PC-9 (cell line): ENCODE measurements at regions not wholly inside any gene's neighbourhood (a gene's known extent, or its start where the extent isn't known, plus 50 kb on each side); places are given as distances from the start of the nearest gene placed in this dataset.

Source experiments
- BruUV-seq: library from RNA; stranded (reverse); fragments of 400-500 nt; replicated peaks from 2 replicates; lab custom pipeline; 2021; lab: Mats Ljungman, UMichigan
- CTCF ChIA-PET: fragments of 300-600 bp; sonication (Branson Sonifier 250); formaldehyde crosslinking; loops from one replicate; lab custom pipeline; 2022; ENCODE audit warnings: antibody characterized with exemption; lab: Charles Lee
- POLR2A ChIA-PET: fragments of 300-600 bp; sonication (Branson Sonifier 250); formaldehyde crosslinking; loops from one replicate; lab custom pipeline; 2022; ENCODE audit warnings: antibody characterized with exemption; ENCODE audit not compliant: unreplicated experiment; lab: Charles Lee
- DNase-seq, 2 experiments: peaks; one replicate each; pipeline versions ENCODE4 v3.0.0 to v3.0.0-alpha.2; 2015 to 2022; ENCODE audit warnings: mixed read lengths in 1 of 2
- H2AFZ ChIP-seq: fragments of 200-600 bp; sonication (generic); 2 replicates; pipeline ENCODE4 v1.8.1; 2017; ENCODE audit warnings: antibody characterized with exemption
- H3F3A ChIP-seq: fragments of 200-600 bp; sonication (generic); 2 replicates; pipeline ENCODE4 v1.8.1; 2017; ENCODE audit warnings: antibody characterized with exemption, mild to moderate bottlenecking, low read depth; ENCODE audit not compliant: insufficient read depth
- H3K27ac ChIP-seq: fragments of 200-600 bp; sonication (generic); 2 replicates; pipeline ENCODE4 v1.6.1; 2016; ENCODE audit warnings: mixed run types
- H3K27me3 ChIP-seq: fragments of 200-600 bp; sonication (generic); 2 replicates; pipeline ENCODE4 v1.6.1; 2016; ENCODE audit warnings: low read depth, mixed run types; ENCODE audit not compliant: insufficient read depth
- H3K36me3 ChIP-seq: fragments of 200-600 bp; sonication (generic); 2 replicates; pipeline ENCODE4 v1.6.1; 2016; ENCODE audit warnings: low read depth, mixed run types
- H3K4me1 ChIP-seq: fragments of 200-600 bp; sonication (generic); replicated peaks from 2 replicates; pipeline ENCODE4 v1.6.1; 2016; ENCODE audit warnings: mixed run types; ENCODE audit not compliant: insufficient read depth
- H3K4me2 ChIP-seq: fragments of 200-600 bp; sonication (generic); 2 replicates; pipeline ENCODE4 v1.6.1; 2017; ENCODE audit warnings: mixed run types
- H3K4me3 ChIP-seq: fragments of 200-600 bp; sonication (generic); 2 replicates; pipeline ENCODE4 v1.6.1; 2016; ENCODE audit warnings: mixed run types
- H3K79me2 ChIP-seq: fragments of 200-600 bp; sonication (generic); 2 replicates; pipeline ENCODE4 v1.6.1; 2017; ENCODE audit warnings: low read depth, mixed run types
- H3K9me2 ChIP-seq: fragments of 200-600 bp; sonication (generic); 2 replicates; pipeline ENCODE4 v1.8.1; 2017; ENCODE audit warnings: mild to moderate bottlenecking; ENCODE audit not compliant: insufficient read depth
- H3K9me3 ChIP-seq: fragments of 200-600 bp; sonication (generic); 2 replicates; pipeline ENCODE4 v1.8.1; 2016; ENCODE audit warnings: low read depth; ENCODE audit not compliant: insufficient read depth
- H4K20me1 ChIP-seq: fragments of 200-600 bp; sonication (generic); 2 replicates; pipeline ENCODE4 v1.8.1; 2017; ENCODE audit not compliant: insufficient read depth
- EZH2 ChIP-seq: fragments of 200-600 bp; sonication (generic); IDR thresholded peaks from 2 replicates; pipeline ENCODE4 v1.8.0; 2017; ENCODE audit warnings: antibody characterized with exemption, low read depth
- intact Hi-C: fragments of 100-400 bp; cut with micrococcal nuclease; formaldehyde crosslinking; loops from one replicate; pipeline ENCODE4 v1.10.0; 2022; ENCODE audit not compliant: unreplicated experiment
- TF ChIP-seq, protein P1 (sequence below): fragments of 200-600 bp; sonication (generic); conservative IDR thresholded peaks from 2 replicates; pipeline ENCODE4 v1.6.1; 2017; ENCODE audit warnings: mixed run types, antibody characterized with exemption, mild to moderate bottlenecking, moderate library complexity

DNA sequence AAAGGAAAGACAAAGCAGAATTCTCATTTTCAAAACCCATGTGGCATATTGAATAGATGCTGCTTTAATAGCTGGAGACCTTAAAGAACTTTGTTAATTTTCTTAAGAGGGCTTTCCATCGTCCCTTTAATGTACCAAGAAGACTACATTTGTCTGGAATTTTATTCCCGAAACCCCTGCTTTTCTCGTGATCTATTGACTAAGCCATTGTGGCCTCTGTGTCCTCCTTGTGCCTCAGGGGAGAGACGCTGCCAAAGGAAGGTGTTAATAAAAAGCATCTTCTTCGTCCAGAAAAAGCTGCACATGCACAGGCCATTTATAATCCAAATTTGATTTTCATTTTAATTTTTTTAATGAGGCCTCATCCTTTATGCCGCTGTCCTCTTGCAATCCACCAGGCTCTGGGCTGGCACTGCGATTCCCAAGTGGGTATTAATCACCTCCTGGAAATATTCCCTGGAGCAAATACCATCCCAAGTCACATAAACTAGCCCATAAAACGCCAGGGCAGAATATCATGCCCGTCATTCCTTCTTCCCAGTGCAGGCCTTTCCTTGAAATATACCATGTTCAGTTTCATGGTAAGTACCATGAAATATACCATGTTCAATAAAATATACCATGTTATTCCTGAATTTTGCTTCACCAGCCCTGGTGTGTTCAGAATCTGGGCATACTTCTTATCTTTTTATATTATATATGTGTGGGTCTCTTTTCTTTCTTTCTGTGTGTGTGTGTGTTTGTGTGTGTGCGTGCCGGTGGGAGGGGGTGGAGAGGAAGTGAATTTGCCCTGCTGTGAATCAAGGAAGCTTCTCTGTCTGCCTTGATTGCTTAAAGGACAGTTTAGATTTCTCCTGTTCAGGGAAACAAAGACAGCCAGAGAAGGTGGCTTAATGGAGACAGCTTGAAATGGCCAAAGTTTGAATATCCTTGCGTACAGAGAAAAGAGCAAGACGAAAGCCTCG lies 147.6 kb downstream of the PHETA1 start:
- Histone ChIP-seq H3K4me1 (no peaks in the 10 kb centered on the region), H3K9me2 (no peaks in the 10 kb centered on the region), H3K4me2 (no peak overlapping the region), H3K27me3 (peaks cover 95% of the 10 kb centered on the region), H3K4me3 (no peak overlapping the region), H3K9me3 (no peaks in the 10 kb centered on the region), H2AFZ (no peak overlapping the region), H4K20me1 (no peaks in the 10 kb centered on the region; the same call in 1 of the 2 replicates), H3K79me2 (no peaks in the 10 kb centered on the region), H3K36me3 (no peaks in the 10 kb centered on the region), H3K27ac (no peak overlapping the region), H3F3A (no peaks in the 10 kb centered on the region)
- no peak for TF ChIP-seq EZH2
- TF ChIP-seq, protein P1, sequence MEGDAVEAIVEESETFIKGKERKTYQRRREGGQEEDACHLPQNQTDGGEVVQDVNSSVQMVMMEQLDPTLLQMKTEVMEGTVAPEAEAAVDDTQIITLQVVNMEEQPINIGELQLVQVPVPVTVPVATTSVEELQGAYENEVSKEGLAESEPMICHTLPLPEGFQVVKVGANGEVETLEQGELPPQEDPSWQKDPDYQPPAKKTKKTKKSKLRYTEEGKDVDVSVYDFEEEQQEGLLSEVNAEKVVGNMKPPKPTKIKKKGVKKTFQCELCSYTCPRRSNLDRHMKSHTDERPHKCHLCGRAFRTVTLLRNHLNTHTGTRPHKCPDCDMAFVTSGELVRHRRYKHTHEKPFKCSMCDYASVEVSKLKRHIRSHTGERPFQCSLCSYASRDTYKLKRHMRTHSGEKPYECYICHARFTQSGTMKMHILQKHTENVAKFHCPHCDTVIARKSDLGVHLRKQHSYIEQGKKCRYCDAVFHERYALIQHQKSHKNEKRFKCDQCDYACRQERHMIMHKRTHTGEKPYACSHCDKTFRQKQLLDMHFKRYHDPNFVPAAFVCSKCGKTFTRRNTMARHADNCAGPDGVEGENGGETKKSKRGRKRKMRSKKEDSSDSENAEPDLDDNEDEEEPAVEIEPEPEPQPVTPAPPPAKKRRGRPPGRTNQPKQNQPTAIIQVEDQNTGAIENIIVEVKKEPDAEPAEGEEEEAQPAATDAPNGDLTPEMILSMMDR: no peak
- intact Hi-C loops: no loop called here
- ChIA-PET CTCF (interaction anchor here (0.6 to 0.7 kb wide), 3 partner anchors 54 to 601 kb away, joined by 3 to 10 read pairs (median 4); no protein-coding TSS in a partner anchor), POLR2A (interaction anchor here (0.6 kb wide), 1 partner anchor 119 kb away, joined by 9 read pairs; no protein-coding TSS in a partner anchor)
- DNase-seq: no peak
- no TSS peak for BruUV-seq

- no TSS peak for BruUV-seq
- H3F3A ChIP-seq: no peaks in the 10 kb centered on the region
- H2AFZ ChIP-seq: no peak overlapping the region
- H3K4me2 ChIP-seq: no peak overlapping the region
- no peaks in the 10 kb centered on the region for H3K9me3 ChIP-seq
- no peak for DNase-seq
- H4K20me1 ChIP-seq: no peaks in the 10 kb centered on the region; the same call in 1 of the 2 replicates
- intact Hi-C loops: no loop called here
- H3K36me3 ChIP-seq: no peaks in the 10 kb centered on the region
- H3K79me2 ChIP-seq: no peaks in the 10 kb centered on the region
- H3K27ac ChIP-seq: no peak overlapping the region
- no peak overlapping the region for H3K4me3 ChIP-seq
- peaks cover 95% of the 10 kb centered on the region for H3K27me3 ChIP-seq
- ChIA-PET POLR2A (interaction anchor here (0.6 kb wide), 1 partner anchor 118 kb away, joined by 9 read pairs; no protein-coding TSS in a partner anchor), CTCF (interaction anchor here (0.6 to 0.7 kb wide), 4 partner anchors 53 to 602 kb away, joined by 3 to 14 read pairs (median 7); no protein-coding TSS in a partner anchor)
- TF ChIP-seq EZH2: no peak
- TF ChIP-seq, protein P1: no peak
- H3K4me1 ChIP-seq: no peaks in the 10 kb centered on the region
- no peaks in the 10 kb centered on the region for H3K9me2 ChIP-seq
Measured at GRCh38 chr12:111220363-111220762, 148.5 kb downstream of the PHETA1 start.

DNA sequence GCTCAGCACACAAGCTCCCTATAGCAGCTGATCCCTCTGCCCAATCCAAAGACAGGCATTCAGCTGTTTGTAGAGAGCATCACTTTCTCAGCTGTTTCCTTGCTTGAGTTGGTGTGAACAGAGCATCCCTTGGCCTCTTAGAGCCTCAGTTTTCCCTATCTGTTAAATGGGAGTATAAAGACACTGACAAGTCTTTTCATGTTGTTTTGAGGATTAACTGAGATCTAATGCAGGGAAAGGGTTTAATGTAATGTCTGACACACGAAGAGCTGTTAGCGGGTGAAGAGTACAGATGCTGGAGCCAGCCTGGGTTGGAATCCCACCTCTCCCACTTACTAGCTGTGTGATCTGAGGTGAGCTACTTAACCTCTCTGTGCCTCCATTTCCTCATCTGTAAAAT lies 149.5 kb downstream of the PHETA1 start:
- Histone ChIP-seq H3K27ac (no peak overlapping the region), H3K36me3 (no peaks in the 10 kb centered on the region), H2AFZ (no peak overlapping the region), H3K79me2 (no peaks in the 10 kb centered on the region), H3K4me1 (no peaks in the 10 kb centered on the region), H3K4me3 (no peak overlapping the region), H4K20me1 (no peaks in the 10 kb centered on the region; the same call in 1 of the 2 replicates), H3K9me3 (no peaks in the 10 kb centered on the region), H3K4me2 (no peak overlapping the region), H3F3A (no peaks in the 10 kb centered on the region), H3K27me3 (peaks cover 95% of the 10 kb centered on the region), H3K9me2 (no peaks in the 10 kb centered on the region)
- intact Hi-C loops: no loop called here
- TF ChIP-seq, protein P1: no peak
- TF ChIP-seq EZH2: no peak
- no TSS peak for BruUV-seq
- POLR2A ChIA-PET: no interaction called here
- CTCF ChIA-PET: no interaction called here
- DNase-seq: no peak
